Panc1 (cell line): ENCODE measurements at regions not wholly inside any gene's neighbourhood (a gene's known extent, or its start where the extent isn't known, plus 50 kb on each side); places are given as distances from the start of the nearest gene placed in this dataset.

Experiments used
- ATAC-seq: fragments of 200-7000 bp; cut with Tn5 transposase; 2 replicates; pipeline ENCODE4 v1.9.1; 2020; ENCODE audit warnings: mild to moderate bottlenecking, moderate library complexity
- BruUV-seq: library from RNA; stranded (reverse); fragments of 400-500 nt; replicated peaks from 2 replicates; lab custom pipeline; 2021; lab: Mats Ljungman, UMichigan
- CTCF ChIA-PET: fragments of 300-600 bp; sonication (Branson Sonifier 250); formaldehyde crosslinking; loops from one replicate; lab custom pipeline; 2022; ENCODE audit warnings: antibody characterized with exemption; lab: Charles Lee
- POLR2A ChIA-PET: fragments of 300-600 bp; sonication (Branson Sonifier 250); formaldehyde crosslinking; loops from one replicate; lab custom pipeline; 2022; ENCODE audit warnings: antibody characterized with exemption; lab: Charles Lee
- DNase-seq: peaks from one replicate; pipeline ENCODE4 v3.0.0-alpha.2; 2010; ENCODE audit warnings: low read depth, low spot score
- H3K27ac ChIP-seq: 2 replicates; pipeline ENCODE4 v1.5.1; 2011; ENCODE audit warnings: mild to moderate bottlenecking, low read length, inconsistent platforms
- H3K27me3 ChIP-seq: fragments of 200-500 bp; sonication (Bioruptor generic); 2 replicates; pipeline ENCODE4 v1.6.0; 2014; ENCODE audit warnings: low read length, inconsistent platforms; ENCODE audit not compliant: control insufficient read depth, insufficient read depth
- H3K36me3 ChIP-seq: fragments of 200-500 bp; sonication (Bioruptor generic); 2 replicates; pipeline ENCODE4 v1.5.1; 2014; ENCODE audit warnings: inconsistent platforms, mild to moderate bottlenecking, low read length, moderate library complexity; ENCODE audit not compliant: control insufficient read depth, insufficient read depth
- H3K4me1 ChIP-seq: 2 replicates; pipeline ENCODE4 v1.5.1; 2011; ENCODE audit warnings: inconsistent platforms, mild to moderate bottlenecking, low read length, moderate library complexity; ENCODE audit not compliant: control insufficient read depth, insufficient read depth
- H3K4me3 ChIP-seq, 2 experiments: 2 replicates each; pipeline ENCODE4 v1.5.1; 2011 to 2012; ENCODE audit warnings: low read depth in 2 of 2, low read length in 2 of 2, mild to moderate bottlenecking in 2 of 2, inconsistent platforms in 1 of 2, moderate library complexity in 1 of 2
- H3K9me3 ChIP-seq: fragments of 200-500 bp; sonication (Bioruptor generic); 2 replicates; pipeline ENCODE4 v1.5.1; 2014; ENCODE audit warnings: low read depth, mild to moderate bottlenecking, inconsistent platforms, low read length, moderate library complexity; ENCODE audit not compliant: control insufficient read depth, insufficient read depth
- CTCF ChIP-seq: fragments of 450-650 bp; IDR thresholded peaks from 2 replicates; pipeline ENCODE4 v1.5.1; 2017; ENCODE audit warnings: mild to moderate bottlenecking
- POLR2AphosphoS5 ChIP-seq: IDR thresholded peaks from 2 replicates; pipeline ENCODE4 v1.6.1; 2012; ENCODE audit warnings: mild to moderate bottlenecking, low read depth, low read length, moderate library complexity
- REST ChIP-seq, 2 experiments: IDR thresholded peaks; 2 replicates each; pipeline ENCODE4 v1.6.1; 2011 to 2012; ENCODE audit warnings: low read depth in 2 of 2, control low read depth in 1 of 2, low read length in 1 of 2, mild to moderate bottlenecking in 1 of 2, moderate library complexity in 1 of 2; ENCODE audit not compliant: insufficient read depth in 1 of 2
- SIN3A ChIP-seq: IDR thresholded peaks from 2 replicates; pipeline ENCODE4 v1.6.1; 2012; ENCODE audit warnings: low read depth, mild to moderate bottlenecking, low read length, moderate library complexity, borderline replicate concordance; ENCODE audit not compliant: insufficient read depth
- TCF7L2 ChIP-seq: IDR thresholded peaks from 2 replicates; pipeline ENCODE4 v1.6.1; 2011; ENCODE audit warnings: mild to moderate bottlenecking, low read depth, low read length, inconsistent platforms
- in situ Hi-C: cut with HindIII; loops from 2 replicates; pipeline ENCODE4 v1.10.0; 2016; ENCODE audit warnings: low sequenced_read_pairs, low pct_unique_long_range_greater_than_20kb
- intact Hi-C: fragments of 100-400 bp; cut with micrococcal nuclease; formaldehyde crosslinking; loops from one replicate; pipeline ENCODE4 v1.10.0; 2022; ENCODE audit not compliant: unreplicated experiment

GRCh38 chr10:84607044-84607443 lies 278.7 kb downstream of the CCSER2 start:
- intact Hi-C loops (no loop called here), in situ Hi-C loops (no loop called here)
- Histone ChIP-seq H3K9me3 (no peaks in the 10 kb centered on the region), H3K27me3 (peaks cover 12% of the 10 kb centered on the region), H3K36me3 (no peaks in the 10 kb centered on the region), H3K27ac (no peak overlapping the region), H3K4me3 (no peak overlapping the region), H3K4me1 (no peaks in the 10 kb centered on the region)
- no peak for TF ChIP-seq POLR2AphosphoS5
- no peak for TF ChIP-seq CTCF
- TF ChIP-seq REST (IDR thresholded peaks at IDR 0.05; ENCODE audit: insufficient read depth in 1 of 2, low read depth in 2 of 2, low read length in 1 of 2): no peak
- no peak for TF ChIP-seq SIN3A
- TF ChIP-seq TCF7L2: no peak
- no TSS peak for BruUV-seq
- POLR2A ChIA-PET: interaction anchor here (0.6 kb wide), 1 partner anchor 62 kb away, joined by 4 read pairs; no protein-coding TSS in a partner anchor
- CTCF ChIA-PET: no interaction called here
- DNase-seq (no peak), ATAC-seq (no peak)

- DNase-seq (no peak), ATAC-seq (no peak)
- in situ Hi-C loops (no loop called here), intact Hi-C loops (no loop called here)
- no peak overlapping the region for H3K4me3 ChIP-seq
- H3K27ac ChIP-seq: no peak overlapping the region
- peaks cover 12% of the 10 kb centered on the region for H3K27me3 ChIP-seq
- no TSS peak for BruUV-seq
- ChIA-PET CTCF (no interaction called here), POLR2A (no interaction called here)
- H3K36me3 ChIP-seq: no peaks in the 10 kb centered on the region
- TF ChIP-seq CTCF: no peak
- TF ChIP-seq SIN3A: no peak
- no peak for TF ChIP-seq REST (IDR thresholded peaks at IDR 0.05; ENCODE audit: insufficient read depth in 1 of 2, low read depth in 2 of 2, low read length in 1 of 2)
- TF ChIP-seq POLR2AphosphoS5: no peak
- no peak for TF ChIP-seq TCF7L2
- H3K4me1 ChIP-seq: no peaks in the 10 kb centered on the region
- no peaks in the 10 kb centered on the region for H3K9me3 ChIP-seq
Measured at GRCh38 chr10:84607523-84607922, 279.1 kb downstream of the CCSER2 start.
